ENCODE measurements at regions not wholly inside any gene's neighbourhood (a gene's known extent, or its start where the extent isn't known, plus 50 kb on each side); places are given as distances from the start of the nearest gene placed in this dataset.
A peak's percentile ranks its signal among the peaks of the same experiment; 100 is the strongest.

DNA sequence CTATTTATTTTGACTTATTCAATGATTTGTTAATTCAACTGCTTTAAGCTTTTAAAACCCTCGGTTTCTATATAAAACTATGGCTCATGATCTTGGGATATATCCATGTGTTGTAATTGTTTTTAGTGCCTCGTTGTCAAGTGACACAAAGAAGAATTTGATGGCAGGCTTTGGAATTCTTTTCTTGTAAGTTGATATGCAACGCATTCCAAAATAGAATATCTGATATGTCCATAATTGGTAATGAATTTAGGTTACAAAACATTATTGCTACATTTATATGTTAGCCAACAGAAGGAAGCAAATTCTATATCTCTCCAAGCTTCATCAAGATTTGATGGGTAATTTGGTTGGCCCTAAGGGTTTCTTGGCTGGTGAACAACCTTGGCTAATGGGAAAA is 220.4 kb upstream of the RIMS1 start:
- ChIA-PET POLR2A (no interaction called here), CTCF (no interaction called here)
- H3K4me3 Mint-ChIP-seq = no peak overlapping the region
- TF ChIP-seq, protein P1, sequence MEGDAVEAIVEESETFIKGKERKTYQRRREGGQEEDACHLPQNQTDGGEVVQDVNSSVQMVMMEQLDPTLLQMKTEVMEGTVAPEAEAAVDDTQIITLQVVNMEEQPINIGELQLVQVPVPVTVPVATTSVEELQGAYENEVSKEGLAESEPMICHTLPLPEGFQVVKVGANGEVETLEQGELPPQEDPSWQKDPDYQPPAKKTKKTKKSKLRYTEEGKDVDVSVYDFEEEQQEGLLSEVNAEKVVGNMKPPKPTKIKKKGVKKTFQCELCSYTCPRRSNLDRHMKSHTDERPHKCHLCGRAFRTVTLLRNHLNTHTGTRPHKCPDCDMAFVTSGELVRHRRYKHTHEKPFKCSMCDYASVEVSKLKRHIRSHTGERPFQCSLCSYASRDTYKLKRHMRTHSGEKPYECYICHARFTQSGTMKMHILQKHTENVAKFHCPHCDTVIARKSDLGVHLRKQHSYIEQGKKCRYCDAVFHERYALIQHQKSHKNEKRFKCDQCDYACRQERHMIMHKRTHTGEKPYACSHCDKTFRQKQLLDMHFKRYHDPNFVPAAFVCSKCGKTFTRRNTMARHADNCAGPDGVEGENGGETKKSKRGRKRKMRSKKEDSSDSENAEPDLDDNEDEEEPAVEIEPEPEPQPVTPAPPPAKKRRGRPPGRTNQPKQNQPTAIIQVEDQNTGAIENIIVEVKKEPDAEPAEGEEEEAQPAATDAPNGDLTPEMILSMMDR (IDR thresholded peaks at IDR 0.05) = no peak
- TF ChIP-seq ZNF396 (CRISPR knock-in tag; IDR thresholded peaks at IDR 0.05; ENCODE audit: borderline replicate concordance) (no peak), FOXJ3 (CRISPR knock-in tag; IDR thresholded peaks at IDR 0.05; ENCODE audit: borderline replicate concordance) (no peak)
- H3K36me3 Mint-ChIP-seq = no peaks in the 10 kb centered on the region
- DNase-seq (ENCODE audit: low spot score) = no peak
- H3K27me3 Mint-ChIP-seq (ENCODE audit: low read depth) = no peaks in the 10 kb centered on the region
- H3K9me3 Mint-ChIP-seq = peaks cover 9% of the 10 kb centered on the region
- no peaks in the 10 kb centered on the region for H3K4me1 Mint-ChIP-seq
- ATAC-seq = no peak
- no peak overlapping the region for H3K27ac Mint-ChIP-seq

DNA sequence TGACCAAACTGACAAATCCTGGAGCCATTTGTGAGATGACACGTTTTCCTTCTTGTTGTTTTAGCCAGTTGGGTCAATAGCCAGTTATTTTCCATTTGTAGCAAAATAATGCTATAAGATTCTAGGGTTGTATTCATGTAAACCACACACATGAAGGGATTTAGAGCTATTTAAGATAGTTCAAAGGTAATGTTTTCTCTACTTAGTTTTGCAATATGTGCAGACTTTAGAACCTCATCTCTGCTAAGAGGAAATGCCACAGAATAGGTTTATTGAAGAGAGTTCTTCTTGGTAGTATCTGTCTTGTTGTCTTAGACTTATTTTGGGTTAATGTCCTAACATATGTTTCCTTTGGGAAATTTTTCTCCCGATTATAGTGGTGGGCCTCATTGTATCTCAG is 213.5 kb upstream of the RIMS1 start:
- no peak for TF ChIP-seq ZNF416 (CRISPR knock-in tag; IDR thresholded peaks at IDR 0.05)
- TF ChIP-seq, protein P2, sequence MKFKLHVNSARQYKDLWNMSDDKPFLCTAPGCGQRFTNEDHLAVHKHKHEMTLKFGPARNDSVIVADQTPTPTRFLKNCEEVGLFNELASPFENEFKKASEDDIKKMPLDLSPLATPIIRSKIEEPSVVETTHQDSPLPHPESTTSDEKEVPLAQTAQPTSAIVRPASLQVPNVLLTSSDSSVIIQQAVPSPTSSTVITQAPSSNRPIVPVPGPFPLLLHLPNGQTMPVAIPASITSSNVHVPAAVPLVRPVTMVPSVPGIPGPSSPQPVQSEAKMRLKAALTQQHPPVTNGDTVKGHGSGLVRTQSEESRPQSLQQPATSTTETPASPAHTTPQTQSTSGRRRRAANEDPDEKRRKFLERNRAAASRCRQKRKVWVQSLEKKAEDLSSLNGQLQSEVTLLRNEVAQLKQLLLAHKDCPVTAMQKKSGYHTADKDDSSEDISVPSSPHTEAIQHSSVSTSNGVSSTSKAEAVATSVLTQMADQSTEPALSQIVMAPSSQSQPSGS (CRISPR knock-in tag; IDR thresholded peaks at IDR 0.05; ENCODE audit: borderline replicate concordance, low read depth) = no peak
- Mint-ChIP-seq H3K27ac (no peak overlapping the region), H3K4me3 (no peak overlapping the region), H3K36me3 (no peaks in the 10 kb centered on the region), H3K9me3 (no peaks in the 10 kb centered on the region), H3K4me1 (peaks cover 23% of the 10 kb centered on the region), H3K27me3 (ENCODE audit: low read depth) (no peaks in the 10 kb centered on the region)
- ChIA-PET POLR2A (no interaction called here), CTCF (no interaction called here)
- ATAC-seq (no peak), DNase-seq (ENCODE audit: low spot score) (no peak)

DNA sequence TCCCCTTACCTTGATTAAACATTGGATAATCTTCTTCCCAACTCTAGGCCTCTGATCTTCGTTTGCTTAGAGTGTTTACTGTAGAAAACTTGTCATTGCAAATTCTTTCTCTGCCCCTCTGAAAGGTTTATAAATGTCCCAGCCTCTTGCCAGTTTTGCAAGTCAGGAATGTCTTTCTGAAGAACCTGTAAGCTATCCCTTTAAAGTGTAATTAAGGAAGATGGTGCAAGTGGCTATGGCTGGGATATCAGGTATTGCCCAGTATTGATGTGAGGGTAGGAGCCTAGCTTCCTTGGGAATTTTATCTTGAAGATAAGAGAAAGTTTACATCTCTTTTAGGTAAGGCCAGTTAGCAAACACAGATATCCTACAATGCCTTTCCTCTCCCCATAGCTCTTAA is 211.0 kb upstream of the RIMS1 start:
- DNase-seq (ENCODE audit: low spot score) (no peak), ATAC-seq (peak; percentile 61)
- no peaks in the 10 kb centered on the region for H3K27me3 Mint-ChIP-seq (ENCODE audit: low read depth)
- H3K9me3 Mint-ChIP-seq = no peaks in the 10 kb centered on the region
- H3K4me3 Mint-ChIP-seq = no peak overlapping the region
- CTCF ChIA-PET = no interaction called here
- TF ChIP-seq, protein P3, sequence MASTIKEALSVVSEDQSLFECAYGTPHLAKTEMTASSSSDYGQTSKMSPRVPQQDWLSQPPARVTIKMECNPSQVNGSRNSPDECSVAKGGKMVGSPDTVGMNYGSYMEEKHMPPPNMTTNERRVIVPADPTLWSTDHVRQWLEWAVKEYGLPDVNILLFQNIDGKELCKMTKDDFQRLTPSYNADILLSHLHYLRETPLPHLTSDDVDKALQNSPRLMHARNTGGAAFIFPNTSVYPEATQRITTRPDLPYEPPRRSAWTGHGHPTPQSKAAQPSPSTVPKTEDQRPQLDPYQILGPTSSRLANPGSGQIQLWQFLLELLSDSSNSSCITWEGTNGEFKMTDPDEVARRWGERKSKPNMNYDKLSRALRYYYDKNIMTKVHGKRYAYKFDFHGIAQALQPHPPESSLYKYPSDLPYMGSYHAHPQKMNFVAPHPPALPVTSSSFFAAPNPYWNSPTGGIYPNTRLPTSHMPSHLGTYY (CRISPR knock-in tag; IDR thresholded peaks at IDR 0.05) = no peak
- no peak for TF ChIP-seq MXD4 (CRISPR knock-in tag; IDR thresholded peaks at IDR 0.05; ENCODE audit: borderline replicate concordance)
- no peak for TF ChIP-seq MYBL2 (CRISPR knock-in tag; IDR thresholded peaks at IDR 0.05)
- no peak for TF ChIP-seq ZNF232 (CRISPR knock-in tag; IDR thresholded peaks at IDR 0.05)
- TF ChIP-seq, protein P4, sequence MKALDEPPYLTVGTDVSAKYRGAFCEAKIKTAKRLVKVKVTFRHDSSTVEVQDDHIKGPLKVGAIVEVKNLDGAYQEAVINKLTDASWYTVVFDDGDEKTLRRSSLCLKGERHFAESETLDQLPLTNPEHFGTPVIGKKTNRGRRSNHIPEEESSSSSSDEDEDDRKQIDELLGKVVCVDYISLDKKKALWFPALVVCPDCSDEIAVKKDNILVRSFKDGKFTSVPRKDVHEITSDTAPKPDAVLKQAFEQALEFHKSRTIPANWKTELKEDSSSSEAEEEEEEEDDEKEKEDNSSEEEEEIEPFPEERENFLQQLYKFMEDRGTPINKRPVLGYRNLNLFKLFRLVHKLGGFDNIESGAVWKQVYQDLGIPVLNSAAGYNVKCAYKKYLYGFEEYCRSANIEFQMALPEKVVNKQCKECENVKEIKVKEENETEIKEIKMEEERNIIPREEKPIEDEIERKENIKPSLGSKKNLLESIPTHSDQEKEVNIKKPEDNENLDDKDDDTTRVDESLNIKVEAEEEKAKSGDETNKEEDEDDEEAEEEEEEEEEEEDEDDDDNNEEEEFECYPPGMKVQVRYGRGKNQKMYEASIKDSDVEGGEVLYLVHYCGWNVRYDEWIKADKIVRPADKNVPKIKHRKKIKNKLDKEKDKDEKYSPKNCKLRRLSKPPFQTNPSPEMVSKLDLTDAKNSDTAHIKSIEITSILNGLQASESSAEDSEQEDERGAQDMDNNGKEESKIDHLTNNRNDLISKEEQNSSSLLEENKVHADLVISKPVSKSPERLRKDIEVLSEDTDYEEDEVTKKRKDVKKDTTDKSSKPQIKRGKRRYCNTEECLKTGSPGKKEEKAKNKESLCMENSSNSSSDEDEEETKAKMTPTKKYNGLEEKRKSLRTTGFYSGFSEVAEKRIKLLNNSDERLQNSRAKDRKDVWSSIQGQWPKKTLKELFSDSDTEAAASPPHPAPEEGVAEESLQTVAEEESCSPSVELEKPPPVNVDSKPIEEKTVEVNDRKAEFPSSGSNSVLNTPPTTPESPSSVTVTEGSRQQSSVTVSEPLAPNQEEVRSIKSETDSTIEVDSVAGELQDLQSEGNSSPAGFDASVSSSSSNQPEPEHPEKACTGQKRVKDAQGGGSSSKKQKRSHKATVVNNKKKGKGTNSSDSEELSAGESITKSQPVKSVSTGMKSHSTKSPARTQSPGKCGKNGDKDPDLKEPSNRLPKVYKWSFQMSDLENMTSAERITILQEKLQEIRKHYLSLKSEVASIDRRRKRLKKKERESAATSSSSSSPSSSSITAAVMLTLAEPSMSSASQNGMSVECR (CRISPR knock-in tag; IDR thresholded peaks at IDR 0.05; ENCODE audit: borderline replicate concordance) = no peak
- TF ChIP-seq, protein P1 (IDR thresholded peaks at IDR 0.05) = no peak
- no peak for TF ChIP-seq ZNF138 (CRISPR knock-in tag; conservative IDR thresholded peaks at IDR 0.05)
- H3K27ac Mint-ChIP-seq = 0 out of 2 replicates have a peak overlapping the region, but pooled peaks have one; percentile 27
- no peaks in the 10 kb centered on the region for H3K36me3 Mint-ChIP-seq
- POLR2A ChIA-PET = no interaction called here
- H3K4me1 Mint-ChIP-seq = peaks cover 23% of the 10 kb centered on the region
